Tibial nerve (tissue), 4 donors: ENCODE measurements at regions not wholly inside any gene's neighbourhood (a gene's known extent, or its start where the extent isn't known, plus 50 kb on each side); places are given as distances from the start of the nearest gene placed in this dataset.

Source experiments
- EP300 ChIP-seq, 2 donors: sonication (generic); formaldehyde crosslinking; IDR thresholded peaks; one replicate each; pipeline ENCODE4 v1.6.1; 2017; ENCODE audit warnings: antibody characterized with exemption in 2 of 2, mild to moderate bottlenecking in 1 of 2
- TF ChIP-seq, protein P1 (sequence below), 5 experiments: fragments of 200-600 bp in 3 of 5; fragments of 450-650 bp in 2 of 5; sonication (generic) in 3 of 5; IDR thresholded peaks; one replicate each; pipeline ENCODE4 v1.5.1; 2016 to 2019; ENCODE audit warnings: antibody characterized with exemption in 5 of 5, mild to moderate bottlenecking in 3 of 5, moderate library complexity in 2 of 5

DNA sequence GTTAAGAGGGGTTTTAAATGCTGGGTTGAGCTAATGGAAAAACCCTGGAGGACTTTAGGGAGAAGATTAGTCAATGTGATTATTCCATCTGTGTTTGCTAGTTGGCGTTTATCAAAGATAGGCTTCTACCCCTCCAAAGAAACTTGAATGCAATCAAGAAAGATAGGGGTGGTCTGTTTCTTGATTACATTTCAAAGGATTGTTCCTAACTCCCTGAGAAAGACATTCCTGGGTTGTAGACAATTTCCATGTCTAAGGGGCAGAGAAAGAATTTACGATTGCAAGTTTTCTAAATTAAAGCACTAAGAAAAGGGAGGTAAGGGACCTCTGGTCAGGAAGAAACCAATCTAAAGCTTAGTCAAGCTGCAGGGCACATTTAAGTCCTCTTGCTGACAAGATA lies 2268.7 kb downstream of the LRRC4C start:
- TF ChIP-seq, protein P1, sequence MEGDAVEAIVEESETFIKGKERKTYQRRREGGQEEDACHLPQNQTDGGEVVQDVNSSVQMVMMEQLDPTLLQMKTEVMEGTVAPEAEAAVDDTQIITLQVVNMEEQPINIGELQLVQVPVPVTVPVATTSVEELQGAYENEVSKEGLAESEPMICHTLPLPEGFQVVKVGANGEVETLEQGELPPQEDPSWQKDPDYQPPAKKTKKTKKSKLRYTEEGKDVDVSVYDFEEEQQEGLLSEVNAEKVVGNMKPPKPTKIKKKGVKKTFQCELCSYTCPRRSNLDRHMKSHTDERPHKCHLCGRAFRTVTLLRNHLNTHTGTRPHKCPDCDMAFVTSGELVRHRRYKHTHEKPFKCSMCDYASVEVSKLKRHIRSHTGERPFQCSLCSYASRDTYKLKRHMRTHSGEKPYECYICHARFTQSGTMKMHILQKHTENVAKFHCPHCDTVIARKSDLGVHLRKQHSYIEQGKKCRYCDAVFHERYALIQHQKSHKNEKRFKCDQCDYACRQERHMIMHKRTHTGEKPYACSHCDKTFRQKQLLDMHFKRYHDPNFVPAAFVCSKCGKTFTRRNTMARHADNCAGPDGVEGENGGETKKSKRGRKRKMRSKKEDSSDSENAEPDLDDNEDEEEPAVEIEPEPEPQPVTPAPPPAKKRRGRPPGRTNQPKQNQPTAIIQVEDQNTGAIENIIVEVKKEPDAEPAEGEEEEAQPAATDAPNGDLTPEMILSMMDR (IDR thresholded peaks at IDR 0.05): no peak
- TF ChIP-seq EP300 (IDR thresholded peaks at IDR 0.05): no peak
